ENCODE measurements at regions not wholly inside any gene's neighbourhood (a gene's known extent, or its start where the extent isn't known, plus 50 kb on each side); places are given as distances from the start of the nearest gene placed in this dataset.
"Not testable (repeated sequence)": the region's sequence is repeated elsewhere in the genome, so short reads cannot be mapped to it uniquely, and the experiment has no call there.

- Histone ChIP-seq H3K27ac (no peak overlapping the region), H3K4me3 (no peak overlapping the region), H3K36me3 (replicated peaks in 1 of 2; ENCODE audit: insufficient read depth in 1 of 2, low read depth in 2 of 2) (no peaks in the 10 kb centered on the region), H3K4me1 (no peaks in the 10 kb centered on the region), H3K27me3 (no peaks in the 10 kb centered on the region), H3K9me3 (peaks cover 0 to 7% (median 0%) of the 10 kb centered on the region in 3 donors)
- 74 to 81% methylated on average over 3 of the region's 3 CpGs for WGBS, 2 donors
- no peak for TF ChIP-seq POLR2A (IDR thresholded peaks at IDR 0.05)
- TF ChIP-seq, protein P1, sequence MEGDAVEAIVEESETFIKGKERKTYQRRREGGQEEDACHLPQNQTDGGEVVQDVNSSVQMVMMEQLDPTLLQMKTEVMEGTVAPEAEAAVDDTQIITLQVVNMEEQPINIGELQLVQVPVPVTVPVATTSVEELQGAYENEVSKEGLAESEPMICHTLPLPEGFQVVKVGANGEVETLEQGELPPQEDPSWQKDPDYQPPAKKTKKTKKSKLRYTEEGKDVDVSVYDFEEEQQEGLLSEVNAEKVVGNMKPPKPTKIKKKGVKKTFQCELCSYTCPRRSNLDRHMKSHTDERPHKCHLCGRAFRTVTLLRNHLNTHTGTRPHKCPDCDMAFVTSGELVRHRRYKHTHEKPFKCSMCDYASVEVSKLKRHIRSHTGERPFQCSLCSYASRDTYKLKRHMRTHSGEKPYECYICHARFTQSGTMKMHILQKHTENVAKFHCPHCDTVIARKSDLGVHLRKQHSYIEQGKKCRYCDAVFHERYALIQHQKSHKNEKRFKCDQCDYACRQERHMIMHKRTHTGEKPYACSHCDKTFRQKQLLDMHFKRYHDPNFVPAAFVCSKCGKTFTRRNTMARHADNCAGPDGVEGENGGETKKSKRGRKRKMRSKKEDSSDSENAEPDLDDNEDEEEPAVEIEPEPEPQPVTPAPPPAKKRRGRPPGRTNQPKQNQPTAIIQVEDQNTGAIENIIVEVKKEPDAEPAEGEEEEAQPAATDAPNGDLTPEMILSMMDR (IDR thresholded peaks at IDR 0.05) = no peak
- intact Hi-C loops (cut with DNase I) = no loop called here
- no peak for DNase-seq
- ATAC-seq = no peak
These were observed 262.1 kb upstream of the RPS23 start for GRCh38 chr5:82540301-82540700.

GRCh38 chr5:82538339-82539034 is 260.3 kb upstream of the RPS23 start:
- ATAC-seq (no peak), DNase-seq (no peak)
- no peak for TF ChIP-seq POLR2A (IDR thresholded peaks at IDR 0.05)
- TF ChIP-seq, protein P1 (IDR thresholded peaks at IDR 0.05) = no peak
- no peaks in the 10 kb centered on the region for H3K4me1 ChIP-seq
- H3K4me3 ChIP-seq = no peak overlapping the region
- H3K9me3 ChIP-seq = no peaks in the 10 kb centered on the region
- no peaks in the 10 kb centered on the region for H3K27me3 ChIP-seq
- H3K27ac ChIP-seq = no peak overlapping the region
- WGBS, 2 donors = 67 to 70% methylated on average over 5 of the region's 5 CpGs
- intact Hi-C loops (cut with DNase I) = no loop called here
- no peaks in the 10 kb centered on the region for H3K36me3 ChIP-seq (replicated peaks in 1 of 2; ENCODE audit: insufficient read depth in 1 of 2, low read depth in 2 of 2)

GRCh38 chr5:82537687-82538306 is 259.6 kb upstream of the RPS23 start:
- DNase-seq (no peak), ATAC-seq (no peak)
- TF ChIP-seq, protein P1 (IDR thresholded peaks at IDR 0.05) = no peak
- no peak for TF ChIP-seq POLR2A (IDR thresholded peaks at IDR 0.05)
- whole genome bisulfite sequencing, 2 donors = 56 to 75% methylated on average over 10 of the region's 10 CpGs
- no peaks in the 10 kb centered on the region for H3K4me1 ChIP-seq
- no peaks in the 10 kb centered on the region for H3K9me3 ChIP-seq
- no peaks in the 10 kb centered on the region for H3K36me3 ChIP-seq (replicated peaks in 1 of 2; ENCODE audit: insufficient read depth in 1 of 2, low read depth in 2 of 2)
- H3K27ac ChIP-seq = no peak overlapping the region
- no peak overlapping the region for H3K4me3 ChIP-seq
- intact Hi-C loops (cut with DNase I) = no loop called here
- H3K27me3 ChIP-seq = no peaks in the 10 kb centered on the region

DNA sequence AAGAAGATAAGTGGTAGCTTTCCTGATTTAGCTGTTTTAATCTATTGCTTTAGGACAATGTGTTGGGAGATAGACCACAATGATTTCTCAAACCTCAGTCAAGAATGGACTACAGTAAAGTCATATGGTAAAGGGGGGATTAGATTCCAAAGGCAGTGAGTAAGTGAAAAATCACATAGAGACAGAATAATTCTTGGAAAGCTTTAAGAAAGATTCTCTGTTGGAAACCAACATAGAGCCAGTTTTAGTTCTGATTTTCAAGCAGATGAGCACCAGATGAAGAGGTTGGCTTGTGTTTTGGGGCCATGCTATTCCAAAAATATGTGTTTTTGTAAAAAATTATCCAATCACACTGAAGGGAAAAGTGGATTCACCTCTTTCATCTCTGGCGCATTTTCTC is 256.8 kb upstream of the RPS23 start:
- no peak for TF ChIP-seq POLR2A (IDR thresholded peaks at IDR 0.05)
- TF ChIP-seq, protein P1 (IDR thresholded peaks at IDR 0.05) = no peak
- Histone ChIP-seq H3K4me3 (no peak overlapping the region), H3K27ac (no peak overlapping the region), H3K9me3 (no peaks in the 10 kb centered on the region), H3K36me3 (replicated peaks in 1 of 2; ENCODE audit: insufficient read depth in 1 of 2, low read depth in 2 of 2) (no peaks in the 10 kb centered on the region), H3K27me3 (no peaks in the 10 kb centered on the region), H3K4me1 (no peaks in the 10 kb centered on the region)
- DNase-seq (no peak), ATAC-seq (no peak)
- intact Hi-C loops (cut with DNase I) = no loop called here
- WGBS, 2 donors = 31 to 76% methylated on average over 1 of the region's 1 CpG

- H3K4me1 ChIP-seq; DNase-seq; H3K36me3 ChIP-seq (replicated peaks in 1 of 2; ENCODE audit: insufficient read depth in 1 of 2, low read depth in 2 of 2); H3K9me3 ChIP-seq; H3K27me3 ChIP-seq; ATAC-seq; H3K27ac ChIP-seq; H3K4me3 ChIP-seq; intact Hi-C loops (cut with DNase I): not testable (repeated sequence)
- 60 to 75% methylated on average over 2 of the region's 2 CpGs for WGBS, 2 donors
These were observed 253.9 kb upstream of the RPS23 start for GRCh38 chr5:82532075-82532474.

Data from body of pancreas (tissue), 4 donors.